Kasumi-1 (cell line): ENCODE measurements at regions not wholly inside any gene's neighbourhood (a gene's known extent, or its start where the extent isn't known, plus 50 kb on each side); places are given as distances from the start of the nearest gene placed in this dataset.

Experiments used
- DNase-seq, 2 experiments: peaks; one replicate each; lab custom pipeline; 2025; lab: John Stamatoyannopoulos, UW

- DNase-seq = no peak
Measured at GRCh38 chr7:36802459-36803135, 78.3 kb upstream of the AOAH start.

GRCh38 chr7:36796850-36797536 is 72.7 kb upstream of the AOAH start:
- no peak for DNase-seq

GRCh38 chr7:36795451-36796021 is 71.2 kb upstream of the AOAH start:
- DNase-seq = no peak

GRCh38 chr7:36794689-36795088 is 70.4 kb upstream of the AOAH start:
- no peak for DNase-seq

GRCh38 chr7:36792421-36792820 is 68.1 kb upstream of the AOAH start:
- DNase-seq = no peak

GRCh38 chr7:36790311-36790787 is 66.1 kb upstream of the AOAH start:
- no peak for DNase-seq

GRCh38 chr7:36788825-36789470 is 64.7 kb upstream of the AOAH start:
- no peak for DNase-seq

GRCh38 chr7:36787933-36788378 is 63.7 kb upstream of the AOAH start:
- DNase-seq = no peak

- DNase-seq = peak; percentile 100
Measured at GRCh38 chr7:36784991-36785940, 61.0 kb upstream of the AOAH start.

- DNase-seq = no peak
Measured at GRCh38 chr7:36781011-36781738, 56.9 kb upstream of the AOAH start.

- DNase-seq = no peak
Measured at GRCh38 chr7:36777855-36778254, 53.6 kb upstream of the AOAH start.

- peak; percentile 84 to 85 for DNase-seq
Measured at GRCh38 chr7:36777062-36777461, 52.8 kb upstream of the AOAH start.

- DNase-seq = peak; percentile 83 to 85
Measured at GRCh38 chr7:36775676-36776075, 51.4 kb upstream of the AOAH start.

- DNase-seq = peak; percentile 70 to 71
Measured at GRCh38 chr7:36775061-36775620, 50.8 kb upstream of the AOAH start.
